GM23338 (cell line): ENCODE measurements at regions not wholly inside any gene's neighbourhood (a gene's known extent, or its start where the extent isn't known, plus 50 kb on each side); places are given as distances from the start of the nearest gene placed in this dataset.

Source experiments
- EZH2 ChIP-seq: fragments of 200-600 bp; sonication (generic); IDR thresholded peaks from one replicate; pipeline ENCODE4 v1.8.0; 2017; ENCODE audit warnings: antibody characterized with exemption, mild to moderate bottlenecking, low read depth; ENCODE audit not compliant: unreplicated experiment
- EZH2phosphoT487 ChIP-seq: fragments of 200-600 bp; sonication (generic); IDR thresholded peaks from one replicate; pipeline ENCODE4 v1.8.1; 2018; ENCODE audit warnings: antibody characterized with exemption; ENCODE audit not compliant: unreplicated experiment
- JUNB ChIP-seq: IDR thresholded peaks from one replicate; pipeline ENCODE4 v1.6.1; 2016; ENCODE audit warnings: antibody characterized with exemption; ENCODE audit not compliant: unreplicated experiment
- TF ChIP-seq, protein P1 (sequence below), 2 experiments: fragments of 200-600 bp in 1 of 2; sonication (generic) in 1 of 2; conservative IDR thresholded peaks; 2 replicates each; pipeline versions ENCODE4 v1.5.1 to v1.6.1; 2016 to 2017; ENCODE audit warnings: antibody characterized with exemption in 2 of 2, low read depth in 2 of 2, mild to moderate bottlenecking in 2 of 2, moderate library complexity in 1 of 2
- TF ChIP-seq, protein P2 (sequence below): IDR thresholded peaks from one replicate; pipeline ENCODE4 v1.6.1; 2018; ENCODE audit warnings: antibody characterized with exemption; ENCODE audit not compliant: unreplicated experiment

DNA sequence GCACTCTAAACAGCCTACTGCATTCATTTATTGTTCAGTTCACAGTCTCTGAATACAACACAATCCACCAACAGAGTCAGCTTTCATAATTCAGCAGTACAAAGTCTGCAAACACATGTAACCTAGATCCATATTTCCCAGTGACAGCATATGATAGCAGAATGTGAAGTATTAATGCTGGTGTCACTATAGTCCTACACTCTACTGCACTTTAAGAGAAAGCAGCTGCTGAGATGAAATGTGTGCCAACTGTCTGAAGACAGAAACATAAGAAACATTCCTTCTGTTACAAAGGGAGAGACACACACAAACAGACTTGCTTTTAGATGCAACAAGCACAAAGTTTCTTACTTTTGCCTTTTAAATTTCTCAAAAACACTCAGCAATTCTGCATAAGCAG lies 441.8 kb downstream of the ZEB2 start:
- TF ChIP-seq, protein P1, sequence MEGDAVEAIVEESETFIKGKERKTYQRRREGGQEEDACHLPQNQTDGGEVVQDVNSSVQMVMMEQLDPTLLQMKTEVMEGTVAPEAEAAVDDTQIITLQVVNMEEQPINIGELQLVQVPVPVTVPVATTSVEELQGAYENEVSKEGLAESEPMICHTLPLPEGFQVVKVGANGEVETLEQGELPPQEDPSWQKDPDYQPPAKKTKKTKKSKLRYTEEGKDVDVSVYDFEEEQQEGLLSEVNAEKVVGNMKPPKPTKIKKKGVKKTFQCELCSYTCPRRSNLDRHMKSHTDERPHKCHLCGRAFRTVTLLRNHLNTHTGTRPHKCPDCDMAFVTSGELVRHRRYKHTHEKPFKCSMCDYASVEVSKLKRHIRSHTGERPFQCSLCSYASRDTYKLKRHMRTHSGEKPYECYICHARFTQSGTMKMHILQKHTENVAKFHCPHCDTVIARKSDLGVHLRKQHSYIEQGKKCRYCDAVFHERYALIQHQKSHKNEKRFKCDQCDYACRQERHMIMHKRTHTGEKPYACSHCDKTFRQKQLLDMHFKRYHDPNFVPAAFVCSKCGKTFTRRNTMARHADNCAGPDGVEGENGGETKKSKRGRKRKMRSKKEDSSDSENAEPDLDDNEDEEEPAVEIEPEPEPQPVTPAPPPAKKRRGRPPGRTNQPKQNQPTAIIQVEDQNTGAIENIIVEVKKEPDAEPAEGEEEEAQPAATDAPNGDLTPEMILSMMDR (conservative IDR thresholded peaks at IDR 0.05; ENCODE audit: low read depth in 2 of 2): no peak
- TF ChIP-seq EZH2 (no peak), EZH2phosphoT487 (no peak), JUNB (no peak)
- TF ChIP-seq, protein P2, sequence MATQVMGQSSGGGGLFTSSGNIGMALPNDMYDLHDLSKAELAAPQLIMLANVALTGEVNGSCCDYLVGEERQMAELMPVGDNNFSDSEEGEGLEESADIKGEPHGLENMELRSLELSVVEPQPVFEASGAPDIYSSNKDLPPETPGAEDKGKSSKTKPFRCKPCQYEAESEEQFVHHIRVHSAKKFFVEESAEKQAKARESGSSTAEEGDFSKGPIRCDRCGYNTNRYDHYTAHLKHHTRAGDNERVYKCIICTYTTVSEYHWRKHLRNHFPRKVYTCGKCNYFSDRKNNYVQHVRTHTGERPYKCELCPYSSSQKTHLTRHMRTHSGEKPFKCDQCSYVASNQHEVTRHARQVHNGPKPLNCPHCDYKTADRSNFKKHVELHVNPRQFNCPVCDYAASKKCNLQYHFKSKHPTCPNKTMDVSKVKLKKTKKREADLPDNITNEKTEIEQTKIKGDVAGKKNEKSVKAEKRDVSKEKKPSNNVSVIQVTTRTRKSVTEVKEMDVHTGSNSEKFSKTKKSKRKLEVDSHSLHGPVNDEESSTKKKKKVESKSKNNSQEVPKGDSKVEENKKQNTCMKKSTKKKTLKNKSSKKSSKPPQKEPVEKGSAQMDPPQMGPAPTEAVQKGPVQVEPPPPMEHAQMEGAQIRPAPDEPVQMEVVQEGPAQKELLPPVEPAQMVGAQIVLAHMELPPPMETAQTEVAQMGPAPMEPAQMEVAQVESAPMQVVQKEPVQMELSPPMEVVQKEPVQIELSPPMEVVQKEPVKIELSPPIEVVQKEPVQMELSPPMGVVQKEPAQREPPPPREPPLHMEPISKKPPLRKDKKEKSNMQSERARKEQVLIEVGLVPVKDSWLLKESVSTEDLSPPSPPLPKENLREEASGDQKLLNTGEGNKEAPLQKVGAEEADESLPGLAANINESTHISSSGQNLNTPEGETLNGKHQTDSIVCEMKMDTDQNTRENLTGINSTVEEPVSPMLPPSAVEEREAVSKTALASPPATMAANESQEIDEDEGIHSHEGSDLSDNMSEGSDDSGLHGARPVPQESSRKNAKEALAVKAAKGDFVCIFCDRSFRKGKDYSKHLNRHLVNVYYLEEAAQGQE: no peak
